HG02973 (cell line): ENCODE measurements at regions not wholly inside any gene's neighbourhood (a gene's known extent, or its start where the extent isn't known, plus 50 kb on each side); places are given as distances from the start of the nearest gene placed in this dataset.

Source experiments
- ATAC-seq: cut with Tn5 transposase; IDR thresholded peaks from one replicate; pipeline ENCODE4 v1.9.1; 2021; ENCODE audit warnings: moderate library complexity; ENCODE audit not compliant: unreplicated experiment

DNA sequence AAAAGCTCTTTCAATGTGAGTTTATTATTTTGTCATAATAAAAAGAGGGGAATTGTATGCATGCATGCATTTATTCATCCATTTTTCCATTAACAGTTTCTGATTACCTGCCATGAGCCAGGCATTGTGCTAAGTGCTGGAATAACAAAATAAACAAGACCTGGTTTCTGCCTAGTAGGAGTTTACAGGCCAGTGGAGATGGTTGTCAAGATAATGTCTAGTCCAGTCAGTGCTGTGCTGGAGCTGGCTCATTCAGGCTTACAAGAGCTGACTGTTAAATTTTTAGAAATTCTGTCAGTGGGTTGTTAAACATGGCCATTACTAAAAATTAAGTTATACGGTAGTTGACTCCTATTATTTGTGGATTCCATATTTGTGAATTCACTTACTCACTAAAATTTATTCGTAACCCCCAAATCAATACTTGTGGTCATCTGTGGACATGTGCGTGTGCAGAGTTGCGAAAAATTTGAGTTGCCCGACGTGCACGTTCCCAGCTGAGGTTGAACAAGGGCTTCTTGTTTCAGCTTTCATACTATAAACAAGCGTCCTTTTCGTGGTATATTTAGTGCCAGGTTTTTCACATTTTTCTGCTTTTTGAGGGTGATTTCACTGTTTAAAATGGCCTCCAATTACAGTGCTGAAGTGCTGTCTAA, 172.3 kb upstream of the RPS6KA3 start:
- no peak for ATAC-seq

DNA sequence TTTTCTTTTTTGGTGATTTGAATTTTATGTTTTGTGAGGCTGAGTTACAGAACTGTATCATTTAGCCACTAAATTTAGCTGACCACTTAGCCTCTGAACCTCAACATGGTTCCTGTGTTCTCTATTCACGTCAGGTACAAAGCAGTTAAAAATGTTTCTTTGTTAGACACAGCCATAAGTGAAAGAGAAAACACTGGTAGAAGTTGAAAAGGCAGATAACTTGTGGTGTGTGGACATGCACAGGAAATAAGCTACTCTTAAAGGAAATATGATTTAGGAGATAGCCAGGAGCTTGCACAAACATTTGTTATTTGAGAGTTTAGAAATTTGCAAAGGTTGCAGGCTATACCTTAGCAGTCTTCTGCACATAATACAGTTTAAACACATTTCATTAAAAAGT, 171.0 kb upstream of the RPS6KA3 start:
- no peak for ATAC-seq

DNA sequence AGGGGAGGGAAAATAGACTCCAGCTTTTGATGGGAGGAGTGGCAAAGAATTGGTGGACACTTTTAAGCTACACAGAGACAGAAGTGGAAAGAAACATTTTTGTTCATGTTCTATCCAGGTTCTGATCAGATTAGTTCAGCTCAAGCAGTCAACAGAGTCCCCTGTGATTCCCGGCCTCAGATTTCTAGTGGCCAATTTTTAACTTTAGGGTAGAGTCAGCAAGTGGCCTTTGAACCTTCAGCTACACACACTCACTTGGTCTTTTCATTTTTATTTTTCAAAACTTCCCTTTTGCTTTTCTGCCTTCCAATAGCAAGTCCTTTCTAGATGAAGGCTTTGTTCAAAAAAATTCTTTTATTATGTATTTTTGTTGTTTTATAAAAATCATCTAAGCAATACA, 169.2 kb upstream of the RPS6KA3 start:
- ATAC-seq: no peak

DNA sequence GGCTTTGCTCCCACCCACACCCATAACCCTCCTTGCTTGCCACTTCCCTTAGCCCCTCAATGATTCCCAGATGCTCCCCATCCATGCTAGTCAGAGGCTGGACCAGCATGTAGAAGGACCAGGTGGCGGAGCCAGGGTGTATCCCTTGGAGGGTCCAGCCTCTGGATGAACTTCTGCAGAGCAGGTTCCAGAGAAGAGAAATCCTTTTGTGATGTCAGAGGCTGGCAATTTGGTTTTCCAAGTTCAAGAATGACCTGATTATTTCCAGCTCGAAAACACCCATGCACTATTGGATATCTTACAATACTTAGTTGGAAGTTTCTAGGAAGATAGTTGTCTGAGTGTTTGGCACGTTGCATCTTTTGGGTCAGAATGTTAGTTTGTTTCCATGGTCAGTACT, 168.3 kb upstream of the RPS6KA3 start:
- no peak for ATAC-seq

DNA sequence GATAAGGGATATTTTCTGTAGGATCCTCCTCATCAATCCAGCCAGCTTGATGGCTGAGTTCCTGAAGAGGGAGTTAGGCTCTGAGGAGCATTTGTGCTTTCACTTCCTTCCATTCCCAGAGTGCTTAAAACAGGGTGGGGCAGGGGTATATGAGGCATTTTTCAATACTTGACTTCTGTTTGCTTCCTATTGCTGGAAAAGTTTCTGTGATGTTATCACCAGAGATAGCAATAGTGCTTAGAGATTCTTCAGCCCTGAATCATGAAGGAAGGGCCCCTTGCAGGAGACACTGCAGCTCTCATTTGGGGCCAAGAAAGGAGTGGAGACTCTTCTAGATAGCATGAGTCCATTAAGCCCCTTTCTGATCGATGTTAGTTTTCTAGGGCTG, 166.7 kb upstream of the RPS6KA3 start:
- ATAC-seq: no peak

DNA sequence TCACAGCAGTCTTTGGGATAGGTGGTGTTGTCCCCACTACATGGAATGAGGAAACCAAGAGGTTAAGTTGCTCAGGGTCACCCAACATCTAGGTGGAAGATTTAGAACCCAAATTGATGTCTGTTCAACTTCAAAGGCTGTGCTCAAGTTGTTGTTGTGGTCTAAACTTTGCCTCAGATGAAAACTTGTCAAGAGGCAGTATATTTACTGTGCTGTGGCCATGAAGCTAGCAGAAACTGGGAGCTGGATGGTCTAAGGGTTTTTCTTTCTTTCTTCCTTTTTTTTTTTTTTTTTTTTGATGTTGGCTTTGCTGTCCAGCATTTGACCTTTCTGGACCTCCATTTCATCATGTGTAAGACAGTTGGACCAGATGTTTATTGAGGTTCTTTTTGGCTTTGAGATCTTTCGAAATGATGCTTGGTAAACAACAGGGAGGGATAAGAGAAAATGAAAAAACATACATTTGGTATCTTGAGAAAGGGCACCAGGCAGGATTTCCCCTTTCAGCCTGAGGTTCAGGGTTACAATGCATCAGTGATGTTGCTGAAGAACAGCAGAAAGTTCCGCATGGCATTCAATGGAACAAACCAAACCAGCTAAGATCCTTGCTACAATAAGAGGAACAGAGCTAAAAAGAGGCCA, 166.2 kb upstream of the RPS6KA3 start:
- no peak for ATAC-seq

DNA sequence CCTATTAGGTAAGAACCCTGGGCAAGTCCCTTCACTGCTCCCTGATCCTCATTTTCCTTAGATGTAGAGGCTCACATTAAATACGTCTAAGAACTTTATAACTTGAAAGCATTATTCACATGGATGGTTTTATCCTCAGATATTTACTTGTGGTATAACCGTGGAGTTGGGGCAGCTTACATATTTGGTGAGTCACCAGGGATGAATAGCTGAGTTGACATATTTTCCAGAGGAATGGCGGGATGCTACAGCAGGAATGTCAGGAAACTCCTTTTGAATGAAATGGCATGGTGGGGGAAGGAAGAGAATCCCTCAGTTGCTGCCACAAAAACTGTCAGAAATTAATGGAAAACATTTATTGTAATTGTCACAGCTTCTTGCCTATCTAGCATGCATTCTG, 165.3 kb upstream of the RPS6KA3 start:
- no peak for ATAC-seq

DNA sequence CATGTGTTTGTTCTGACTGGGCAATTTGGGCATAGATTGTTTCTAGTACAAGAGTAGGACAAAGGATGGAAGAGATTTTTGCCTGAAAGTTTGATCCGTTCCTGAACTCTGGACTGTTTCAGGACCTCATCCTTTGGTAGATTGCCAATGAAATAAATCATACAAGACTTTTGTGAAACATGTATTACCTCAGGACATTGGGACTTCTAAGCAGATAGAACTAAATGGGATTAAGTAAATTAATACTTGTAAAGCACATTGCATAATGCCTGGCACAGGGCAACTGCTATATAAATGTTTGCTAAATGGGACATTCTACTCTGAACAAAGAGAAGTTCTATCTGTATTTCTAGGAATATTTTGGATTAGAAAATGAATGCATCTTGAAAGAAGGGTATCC, 164.8 kb upstream of the RPS6KA3 start:
- no peak for ATAC-seq

DNA sequence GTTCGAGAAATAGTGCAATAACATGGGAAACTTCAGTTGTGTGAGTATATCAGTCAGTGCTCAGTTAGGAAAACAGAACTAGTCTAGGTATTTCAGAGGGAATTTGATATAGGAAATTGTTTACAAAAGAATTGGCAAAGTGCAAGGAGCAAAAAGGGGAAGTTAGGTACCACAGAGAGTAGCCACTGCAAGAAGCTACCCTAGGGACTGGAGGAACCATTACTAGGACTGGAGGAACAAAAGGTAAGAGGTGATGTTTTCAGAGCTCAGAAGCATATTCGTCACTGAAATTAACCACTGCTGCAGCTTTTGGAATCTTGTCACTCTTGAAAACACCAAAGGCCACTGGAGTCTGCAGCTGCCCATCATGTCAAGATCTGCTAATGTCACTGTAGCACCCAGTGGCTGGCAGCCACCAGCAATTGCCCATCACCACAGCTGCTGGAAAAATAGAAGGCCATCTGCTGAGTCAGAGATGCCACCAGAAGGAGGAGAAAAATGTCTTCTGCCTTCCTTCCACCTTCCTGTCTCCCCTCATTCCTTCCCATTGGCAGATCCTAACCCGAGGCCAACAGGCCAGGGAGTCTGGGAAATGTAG, 160.6 kb upstream of the RPS6KA3 start:
- ATAC-seq: peak; percentile 54

DNA sequence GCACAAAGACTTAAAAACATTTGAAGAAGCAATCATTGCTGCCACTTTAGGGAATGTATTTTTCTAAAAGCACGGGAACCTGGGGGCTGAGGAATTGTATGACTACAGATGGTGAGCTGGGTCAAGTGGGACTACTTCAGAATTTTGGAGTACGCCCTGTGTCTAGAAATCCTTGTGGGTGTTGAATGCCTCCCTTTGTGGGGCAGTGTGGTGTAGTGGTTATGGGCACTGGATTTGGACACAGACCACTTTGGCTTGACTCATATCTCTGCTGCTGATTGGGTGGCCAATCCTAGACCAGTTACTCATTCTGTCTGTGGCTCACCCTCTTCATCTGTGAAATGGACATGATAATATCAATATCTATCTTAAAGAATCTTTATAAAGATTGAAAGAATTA, 155.0 kb upstream of the RPS6KA3 start:
- ATAC-seq: no peak

DNA sequence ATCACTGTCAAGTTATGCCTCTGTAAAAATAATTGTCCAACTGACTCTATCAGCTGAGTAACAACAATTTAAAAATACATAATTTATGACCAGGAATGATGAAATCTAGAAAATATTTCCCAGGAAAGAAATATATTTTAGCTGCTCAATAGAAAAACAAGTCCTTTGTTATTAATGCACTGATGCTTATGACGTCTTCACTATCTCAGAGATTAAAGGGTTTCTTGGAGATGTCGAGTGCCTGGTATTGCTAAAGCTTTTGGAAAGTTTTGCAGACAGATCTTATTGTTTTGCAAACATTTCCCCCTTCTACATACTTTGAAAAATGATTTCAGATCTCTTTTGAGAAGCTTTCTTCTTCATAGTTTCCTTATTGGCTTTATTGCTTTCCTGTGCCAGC, 154.6 kb upstream of the RPS6KA3 start:
- no peak for ATAC-seq

DNA sequence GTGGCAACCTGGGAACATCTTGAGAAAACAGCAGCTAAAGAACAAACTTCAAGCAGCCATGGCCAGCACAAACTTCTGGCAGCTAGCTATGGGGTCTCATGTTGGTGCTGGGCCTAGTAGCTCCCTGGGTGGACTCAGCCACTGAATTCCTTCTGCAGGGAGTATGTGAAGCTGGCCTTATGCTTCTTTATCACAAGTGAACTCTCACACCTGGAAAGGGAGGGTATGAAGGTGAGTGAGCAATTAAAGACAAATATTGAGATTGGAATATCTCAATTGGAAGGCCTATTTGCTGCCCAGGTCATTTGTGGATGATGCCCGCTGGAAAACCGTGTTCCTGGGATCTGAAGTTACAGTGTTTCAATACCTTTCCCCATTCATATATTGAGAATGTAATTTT, 153.3 kb upstream of the RPS6KA3 start:
- ATAC-seq: no peak

DNA sequence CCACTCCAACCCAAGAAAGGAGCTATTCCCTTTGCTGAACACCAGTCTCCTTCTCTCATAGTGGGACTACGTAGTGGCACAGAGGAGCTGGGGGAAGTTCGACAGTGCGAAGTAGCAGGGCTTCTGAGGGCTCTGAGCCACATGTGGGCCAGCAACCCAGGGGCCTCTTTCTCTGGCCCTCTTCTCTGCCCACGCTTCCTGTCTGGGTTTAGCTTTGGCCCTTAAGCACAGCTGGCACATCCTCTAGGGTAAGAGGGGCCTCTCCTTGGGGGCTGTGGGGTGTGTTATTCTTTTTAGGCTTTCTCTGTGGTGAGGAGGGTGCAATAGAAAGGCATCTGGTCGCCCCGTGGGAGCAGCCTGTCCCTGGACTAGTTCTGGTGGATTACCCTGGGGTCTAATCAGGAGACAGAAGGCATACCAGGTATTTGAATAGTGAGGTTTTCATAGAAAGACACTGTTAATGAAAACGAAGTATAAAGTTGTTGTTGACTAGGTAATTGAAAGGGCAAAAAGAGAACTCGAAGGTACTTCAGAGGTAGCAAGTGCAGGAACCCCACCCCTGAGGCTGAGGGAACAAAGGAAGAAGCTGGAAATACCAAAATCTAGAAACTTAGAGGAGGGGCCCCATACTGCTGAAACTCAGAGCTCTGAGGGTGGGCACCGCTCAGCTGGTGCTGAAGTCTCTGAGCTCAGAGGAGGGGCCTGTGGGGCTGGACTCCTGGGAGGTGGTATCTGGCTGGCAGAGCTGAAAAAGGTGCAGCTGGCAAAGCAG, 151.9 kb upstream of the RPS6KA3 start:
- ATAC-seq: peak; percentile 90

DNA sequence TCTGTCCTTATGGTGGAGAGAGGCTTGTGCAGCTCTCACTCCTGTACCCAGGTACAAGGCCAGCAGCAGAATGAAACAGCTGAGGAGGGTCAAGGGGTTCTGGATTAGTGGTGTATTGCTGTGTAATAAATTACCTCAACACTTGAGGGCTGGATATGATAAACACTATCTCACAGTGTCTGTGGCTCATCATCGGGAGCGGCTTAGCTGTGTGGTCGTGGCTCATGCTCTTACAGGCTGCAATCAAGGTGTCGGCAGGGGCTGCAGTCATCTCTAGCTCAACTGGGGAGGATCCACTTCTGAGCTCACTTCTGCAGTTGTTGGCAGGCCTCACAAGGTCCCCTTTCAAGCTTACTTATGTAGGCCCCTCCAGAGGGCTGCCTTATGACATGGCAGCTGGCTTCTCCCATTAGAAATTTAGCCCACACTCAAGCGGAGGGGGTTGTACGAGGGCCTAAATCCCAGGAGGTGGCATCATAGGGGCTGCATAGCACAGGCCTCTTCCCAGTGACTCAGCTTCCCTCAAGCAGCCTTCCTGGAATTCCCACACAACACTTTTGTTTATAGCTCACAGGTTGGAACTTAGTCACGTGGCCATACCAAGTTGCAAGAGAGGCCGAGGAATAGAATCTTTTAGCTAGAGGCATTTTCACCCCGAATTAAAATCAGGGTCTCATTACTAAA, 148.2 kb upstream of the RPS6KA3 start:
- no peak for ATAC-seq

DNA sequence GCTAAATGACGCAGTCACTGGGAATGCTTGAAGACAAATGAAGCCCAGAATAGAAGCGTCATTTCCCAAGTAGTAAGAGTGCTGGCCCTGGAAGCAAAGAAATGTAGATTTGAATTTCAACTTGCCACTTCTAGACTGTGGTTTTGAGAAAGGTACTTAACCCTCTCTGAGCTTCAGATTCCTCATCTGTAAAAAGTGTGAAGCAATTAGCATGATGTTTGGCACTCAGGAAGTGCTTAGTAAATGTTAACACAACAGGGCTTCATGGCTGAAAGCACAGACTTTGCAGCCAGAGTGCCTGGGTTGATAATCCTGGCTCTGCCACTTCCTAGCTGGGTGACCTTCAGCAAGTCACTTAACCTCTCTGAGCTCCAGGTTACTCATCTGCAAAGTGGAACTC, 147.4 kb upstream of the RPS6KA3 start:
- no peak for ATAC-seq

DNA sequence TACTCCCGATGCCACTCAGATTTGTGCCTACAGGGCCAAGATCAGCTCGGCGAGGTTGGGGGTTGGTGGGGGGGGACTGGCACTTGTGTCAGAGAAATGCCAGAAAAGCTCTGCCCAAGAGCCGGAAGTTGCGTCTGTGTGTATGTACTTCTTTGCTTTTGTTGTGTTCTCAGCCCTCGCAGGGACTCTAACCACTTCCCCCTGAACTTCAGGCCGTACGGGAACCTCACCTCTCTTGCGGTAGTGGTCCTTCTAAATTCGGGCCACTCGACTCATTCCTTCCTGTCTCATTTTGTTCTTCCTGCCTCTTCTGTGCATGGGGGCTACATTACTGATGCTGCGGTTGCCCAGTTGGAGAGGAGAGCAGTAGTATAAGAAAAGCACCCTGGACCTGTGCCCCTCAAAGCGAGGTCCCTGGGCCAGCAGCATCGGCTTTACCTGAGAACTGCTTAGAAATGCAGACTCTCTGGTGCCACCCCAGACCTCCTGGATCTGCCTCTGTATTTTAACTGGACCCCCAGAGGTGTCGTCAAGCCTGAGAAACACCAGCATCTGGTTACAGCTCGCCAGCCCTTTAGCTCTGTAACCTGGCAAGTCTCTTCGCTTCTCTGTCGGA, 146.3 kb upstream of the RPS6KA3 start:
- no peak for ATAC-seq

DNA sequence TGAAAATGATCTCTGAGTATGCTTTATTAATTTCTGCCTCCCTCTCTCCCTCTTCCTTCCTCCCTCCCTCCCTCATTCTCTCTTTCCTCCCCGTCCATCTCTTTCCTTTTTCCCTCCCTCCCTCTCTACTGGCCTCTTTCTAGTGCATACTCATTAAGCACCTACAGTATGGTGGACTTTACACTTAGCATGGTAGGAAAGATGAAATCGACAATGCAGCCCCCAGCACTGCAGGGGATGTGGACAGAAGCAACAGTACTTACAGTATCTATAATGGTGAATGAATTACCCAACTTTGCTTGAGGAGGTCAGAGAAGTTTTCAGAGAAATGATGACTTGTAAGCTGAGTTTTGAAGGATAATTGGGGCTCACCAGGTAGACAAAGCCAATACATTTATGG, 143.8 kb upstream of the RPS6KA3 start:
- ATAC-seq: no peak

DNA sequence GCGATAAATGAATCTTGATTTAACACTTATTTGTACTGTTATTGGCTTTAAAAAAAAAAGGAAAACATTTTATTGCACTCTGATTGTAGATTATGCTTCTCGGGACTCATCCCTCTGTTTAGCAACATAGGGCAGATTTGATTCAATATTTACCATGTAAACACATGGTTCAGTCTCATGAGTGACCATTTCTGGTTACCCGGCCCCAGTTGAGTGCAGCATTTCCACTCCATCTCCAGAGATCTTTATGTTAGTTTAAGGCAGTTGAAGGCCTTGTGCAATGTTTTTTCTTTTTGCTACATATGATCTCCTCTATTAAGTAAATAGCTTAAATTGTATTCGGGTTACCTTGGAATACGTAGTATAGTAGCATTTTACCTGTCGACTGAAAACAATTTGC, 143.3 kb upstream of the RPS6KA3 start:
- ATAC-seq: no peak

DNA sequence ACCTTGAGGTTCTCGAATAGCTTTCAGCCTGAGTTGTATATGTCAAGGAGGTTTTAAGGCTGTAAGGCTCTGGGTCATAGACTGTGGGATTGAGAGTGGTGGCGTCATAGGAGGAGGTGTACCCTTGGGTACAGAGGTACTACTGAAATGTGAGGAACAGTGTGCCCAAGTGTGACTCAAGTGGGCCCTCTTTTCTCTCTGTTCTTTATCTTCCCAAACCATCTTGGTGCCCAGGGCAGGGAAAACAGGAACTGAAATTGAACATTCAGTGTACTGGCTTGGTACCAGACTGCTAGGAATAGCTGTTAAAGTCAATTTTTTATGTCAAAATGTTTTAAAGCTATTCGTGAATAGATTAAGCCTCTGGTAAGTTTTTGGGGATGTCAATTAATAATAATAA, 136.2 kb upstream of the RPS6KA3 start:
- no peak for ATAC-seq

DNA sequence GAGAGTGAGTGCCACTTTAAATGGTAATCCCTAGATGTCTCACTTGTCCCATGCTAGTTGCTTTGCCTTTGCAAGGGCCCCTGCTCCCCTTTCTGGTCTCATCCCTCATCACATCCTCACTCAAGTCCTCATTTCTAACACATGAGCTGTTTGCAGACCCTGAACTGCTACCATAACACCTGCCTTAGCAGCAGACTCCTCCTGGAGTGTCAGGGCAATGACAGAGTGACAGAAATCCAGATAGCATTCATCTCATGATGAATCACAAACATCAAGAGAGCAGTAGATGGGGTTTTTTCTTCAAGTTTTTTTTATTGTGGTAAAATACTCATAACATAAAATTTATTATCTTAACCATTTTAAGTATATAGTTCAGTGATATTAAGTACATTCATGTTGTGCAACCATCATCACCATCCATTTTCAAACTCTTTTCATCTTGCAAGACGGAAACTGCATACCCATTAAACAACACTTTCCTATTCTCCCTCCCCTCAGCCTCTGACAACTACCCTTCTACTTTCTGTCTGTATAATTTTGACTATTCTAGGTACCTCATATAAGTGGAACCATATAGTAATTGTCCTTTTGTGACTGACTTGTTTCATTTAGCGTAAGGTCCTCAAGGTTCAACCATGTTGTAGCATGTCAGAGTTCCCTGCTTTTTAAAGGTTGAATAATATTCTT, 133.2 kb upstream of the RPS6KA3 start:
- no peak for ATAC-seq
